Activated CD4-positive, alpha-beta T cell treated with anti-CD3 and anti-CD28 coated beads for 48 hours (primary cell): ENCODE measurements at regions not wholly inside any gene's neighbourhood (a gene's known extent, or its start where the extent isn't known, plus 50 kb on each side); places are given as distances from the start of the nearest gene placed in this dataset.
"Not testable (repeated sequence)": the region's sequence is repeated elsewhere in the genome, so short reads cannot be mapped to it uniquely, and the experiment has no call there.

Experiments used
- DNase-seq: peaks from one replicate; pipeline ENCODE4 v3.0.0-alpha.2; 2020

- DNase-seq: no peak
These were observed 335.7 kb upstream of the SNX7 start for GRCh38 chr1:98325646-98326440.

DNA sequence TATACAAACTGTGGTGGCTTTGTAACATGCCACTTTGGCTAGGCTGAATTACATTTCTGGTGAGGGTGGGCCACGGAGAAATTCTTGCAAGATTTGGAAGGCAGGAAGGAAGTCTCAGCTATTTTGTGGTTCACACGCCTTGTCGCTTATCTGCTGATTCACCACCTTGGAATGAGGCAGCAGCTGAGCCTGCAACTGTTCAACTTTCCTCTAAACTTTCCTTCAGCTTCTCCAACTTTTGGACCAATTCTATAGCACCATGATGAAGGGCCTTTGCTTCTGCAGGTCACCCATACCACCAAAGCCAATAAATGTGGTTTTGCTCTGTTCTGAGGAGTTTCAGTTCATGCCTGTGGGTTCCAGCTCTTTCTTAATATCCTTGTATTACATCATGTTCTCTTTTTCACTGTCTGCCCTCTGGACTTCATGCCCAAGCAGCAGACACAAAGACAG lies 337.6 kb upstream of the SNX7 start:
- DNase-seq: no peak

- DNase-seq: no peak
These were observed 338.1 kb upstream of the SNX7 start for GRCh38 chr1:98323388-98323787.

GRCh38 chr1:98322966-98323365 lies 338.6 kb upstream of the SNX7 start:
- DNase-seq: no peak

- DNase-seq: no peak
These were observed 339.4 kb upstream of the SNX7 start for GRCh38 chr1:98322086-98322485.

- DNase-seq: no peak
These were observed 340.3 kb upstream of the SNX7 start for GRCh38 chr1:98321191-98321590.

- no peak for DNase-seq
These were observed 345.1 kb upstream of the SNX7 start for GRCh38 chr1:98316286-98316905.

GRCh38 chr1:98315309-98315708 lies 346.2 kb upstream of the SNX7 start:
- DNase-seq: no peak

DNA sequence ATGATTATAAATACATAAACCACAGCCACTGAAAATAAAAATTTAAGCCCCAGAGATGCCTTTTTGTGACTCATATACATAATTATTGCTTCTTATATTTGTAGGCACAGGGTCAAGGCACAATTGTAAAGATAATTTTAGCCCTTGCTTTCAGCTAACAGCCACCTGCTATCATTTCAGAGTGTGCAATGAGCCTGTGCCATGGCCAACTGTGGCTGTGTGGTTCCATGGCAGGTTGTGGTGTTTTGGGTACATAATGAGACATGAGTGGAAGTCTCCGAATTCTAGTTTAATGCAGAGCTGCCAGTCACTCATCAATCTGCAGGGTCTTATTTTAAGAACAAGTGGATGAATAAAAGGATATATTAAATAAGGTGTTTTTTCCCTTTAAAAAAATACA lies 346.9 kb upstream of the SNX7 start:
- no peak for DNase-seq

DNA sequence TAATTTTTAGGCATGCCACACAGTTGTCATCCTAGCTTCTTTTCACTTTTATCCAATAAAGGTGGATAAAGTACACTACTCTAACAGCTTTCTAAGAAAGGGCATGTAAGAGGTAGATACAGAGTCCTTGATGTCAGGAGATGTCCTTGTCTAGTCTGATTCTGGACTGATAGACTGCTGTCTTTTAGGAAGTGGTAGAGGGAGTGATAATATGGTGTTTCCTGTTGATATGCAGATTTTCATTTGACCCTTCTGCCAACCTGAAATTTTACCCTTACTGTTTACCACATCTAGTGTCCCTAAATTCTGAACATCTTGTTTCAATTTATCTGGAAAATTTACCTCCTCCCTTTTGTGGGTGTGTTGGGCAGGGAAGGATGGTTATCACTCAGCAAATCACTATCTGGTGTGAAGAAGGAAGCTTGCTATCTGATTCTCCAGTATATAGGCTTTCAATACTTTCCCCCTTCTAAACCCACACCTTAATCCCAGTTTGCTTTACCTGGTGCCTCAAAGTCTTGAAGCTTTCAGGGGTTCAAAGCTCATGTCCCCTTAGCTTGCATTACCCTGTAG lies 354.9 kb upstream of the SNX7 start:
- DNase-seq: no peak

DNA sequence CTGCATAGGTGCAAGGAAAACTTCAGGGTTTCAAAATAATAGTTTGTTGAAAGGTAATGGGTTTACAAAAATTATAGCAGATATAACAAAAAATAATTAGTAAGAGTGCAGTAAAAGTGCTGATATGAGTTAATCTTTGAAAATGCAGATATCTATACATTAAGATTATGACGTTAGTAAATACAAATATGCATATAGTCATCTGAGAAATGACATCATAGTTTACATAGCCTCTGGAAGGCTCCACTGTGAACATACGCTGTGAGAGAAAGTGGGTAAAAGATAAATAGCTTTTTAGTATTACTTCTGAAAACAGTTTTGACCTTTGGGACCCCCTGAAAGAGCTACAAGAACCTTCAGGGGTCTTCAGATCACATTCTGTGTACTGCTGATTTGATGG lies 356.2 kb upstream of the SNX7 start:
- no peak for DNase-seq

DNA sequence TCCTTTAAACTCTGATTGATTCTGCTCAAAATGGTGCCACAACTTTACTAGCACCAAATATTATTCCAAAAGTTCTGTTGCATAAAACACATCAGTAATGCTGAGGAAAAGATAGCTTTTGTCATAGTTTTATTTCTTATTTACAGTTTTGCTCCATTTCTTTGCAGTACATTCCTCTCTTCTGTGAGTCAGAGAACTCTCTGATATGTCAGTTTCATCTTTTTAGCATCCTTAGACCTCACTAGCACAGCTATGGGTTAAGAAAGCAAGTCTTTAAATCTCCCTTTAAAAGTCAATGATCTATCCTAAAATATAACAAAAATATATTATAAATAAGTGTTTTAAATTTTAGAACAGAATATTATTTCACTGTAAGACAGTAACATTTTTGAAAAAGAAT lies 356.6 kb upstream of the SNX7 start:
- DNase-seq: no peak

- no peak for DNase-seq
These were observed 361.7 kb upstream of the SNX7 start for GRCh38 chr1:98299861-98300260.

DNA sequence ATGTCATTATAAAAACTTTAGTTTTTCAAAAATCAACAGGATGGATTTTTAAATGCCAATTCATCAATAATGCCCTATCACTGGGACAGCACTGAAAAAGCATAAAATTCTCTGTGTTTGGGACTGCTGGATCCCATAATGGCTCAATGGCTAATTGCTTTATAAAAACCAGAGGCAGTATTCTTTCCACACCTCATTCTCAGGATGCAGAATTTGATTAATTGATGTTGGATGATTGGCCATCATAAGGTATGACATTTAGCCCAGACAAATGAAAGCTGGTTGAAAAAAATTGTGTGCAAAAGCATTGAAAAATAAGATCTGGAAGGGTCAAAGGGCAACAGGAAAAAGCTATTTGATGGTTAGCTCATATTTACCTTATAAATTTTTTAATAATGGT lies 362.2 kb upstream of the SNX7 start:
- no peak for DNase-seq

GRCh38 chr1:98298319-98298718 lies 363.2 kb upstream of the SNX7 start:
- DNase-seq: no peak

GRCh38 chr1:98296681-98297080 lies 364.8 kb upstream of the SNX7 start:
- DNase-seq: no peak

GRCh38 chr1:98294127-98294526 lies 367.4 kb upstream of the SNX7 start:
- DNase-seq: no peak

DNA sequence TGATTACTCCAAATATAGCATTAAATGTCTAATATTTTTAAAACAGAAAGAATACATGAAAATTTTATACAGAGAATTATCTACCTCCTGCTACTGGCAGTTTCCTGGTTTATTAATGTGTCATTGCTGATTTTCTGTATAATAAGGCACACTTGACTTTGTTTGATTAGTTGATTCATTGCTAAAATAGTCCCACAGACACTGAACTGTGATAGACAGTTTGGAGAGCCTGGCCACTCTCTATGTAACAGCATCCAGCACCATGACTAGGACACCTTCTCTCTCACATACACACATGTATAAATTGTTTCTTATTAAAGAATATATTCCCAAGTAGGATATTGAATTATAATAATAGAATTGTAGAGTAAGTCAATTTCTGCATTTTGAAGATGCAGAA lies 368.5 kb upstream of the SNX7 start:
- no peak for DNase-seq

DNA sequence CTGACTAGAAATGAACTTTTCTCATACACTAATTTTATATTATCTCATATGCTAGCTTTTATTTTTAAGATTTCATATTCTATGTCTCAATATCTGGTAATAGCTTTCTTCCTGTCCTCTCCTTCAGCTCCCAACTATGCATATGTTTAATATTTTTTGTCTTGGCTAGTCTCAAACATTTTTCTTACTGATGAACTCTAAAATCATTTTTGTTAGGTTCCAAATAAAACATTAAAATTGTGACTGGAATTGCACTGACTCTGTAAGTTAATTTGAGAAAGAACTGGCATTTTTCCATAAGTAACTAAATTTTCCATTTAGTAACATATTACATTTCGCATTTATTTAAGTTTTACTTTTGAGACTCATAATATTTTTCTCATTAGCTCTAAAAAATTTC lies 368.5 kb upstream of the DPYD start:
- DNase-seq: no peak

DNA sequence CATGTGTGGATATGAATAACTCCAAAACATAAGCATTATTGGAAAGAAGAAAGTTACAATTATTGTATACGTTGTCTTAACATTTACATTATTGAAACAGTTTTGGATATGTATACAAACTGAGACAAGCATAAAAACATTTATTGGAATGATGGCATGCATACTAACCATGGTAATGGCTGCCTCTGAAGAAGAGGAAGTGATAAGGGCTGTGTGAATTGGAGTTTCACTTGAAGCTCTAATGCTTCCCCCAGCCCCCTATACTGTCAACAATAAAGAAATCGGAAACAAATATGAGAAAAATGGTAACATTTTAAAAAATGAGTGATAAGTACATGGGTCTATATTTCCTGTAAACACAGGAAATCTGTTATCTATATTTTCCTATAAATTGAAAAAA lies 367.7 kb upstream of the DPYD start:
- DNase-seq: no peak

DNA sequence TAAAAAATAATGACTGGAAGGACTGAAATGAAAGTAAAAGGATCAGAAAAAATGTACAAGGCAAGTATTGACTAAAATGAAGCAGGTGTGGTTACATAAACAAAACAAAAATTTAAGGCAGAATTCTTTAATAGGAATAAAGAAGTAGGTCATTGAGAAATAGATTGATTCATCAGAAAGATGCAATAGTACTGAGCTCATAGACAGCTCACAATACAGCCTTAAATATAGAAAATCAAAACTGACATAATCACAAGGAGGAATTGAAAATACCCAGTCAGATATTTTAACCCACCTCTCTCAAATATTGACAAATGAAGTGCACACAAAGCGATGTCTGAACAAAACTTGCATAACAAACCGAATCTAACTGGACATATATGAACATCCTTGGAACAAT lies 366.8 kb upstream of the DPYD start:
- DNase-seq: no peak

DNA sequence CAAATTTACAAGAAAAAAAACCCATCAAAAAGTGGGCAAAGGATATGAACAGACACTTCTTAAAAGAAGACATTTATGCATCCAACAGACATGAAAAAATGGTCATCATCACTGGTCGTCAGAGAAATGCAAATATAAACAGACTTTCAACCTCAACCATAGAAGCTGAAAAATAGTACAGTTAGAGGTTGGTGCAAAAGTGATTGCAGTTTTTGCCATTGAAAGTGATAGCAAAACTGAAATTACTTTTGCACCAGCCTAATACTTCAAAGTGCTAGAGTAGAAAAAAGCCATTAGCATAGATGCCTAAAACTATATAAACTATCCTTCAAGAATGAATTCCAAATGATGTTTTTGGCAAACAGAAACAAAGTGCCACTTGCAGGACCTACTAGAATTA lies 365.8 kb upstream of the DPYD start:
- no peak for DNase-seq

DNA sequence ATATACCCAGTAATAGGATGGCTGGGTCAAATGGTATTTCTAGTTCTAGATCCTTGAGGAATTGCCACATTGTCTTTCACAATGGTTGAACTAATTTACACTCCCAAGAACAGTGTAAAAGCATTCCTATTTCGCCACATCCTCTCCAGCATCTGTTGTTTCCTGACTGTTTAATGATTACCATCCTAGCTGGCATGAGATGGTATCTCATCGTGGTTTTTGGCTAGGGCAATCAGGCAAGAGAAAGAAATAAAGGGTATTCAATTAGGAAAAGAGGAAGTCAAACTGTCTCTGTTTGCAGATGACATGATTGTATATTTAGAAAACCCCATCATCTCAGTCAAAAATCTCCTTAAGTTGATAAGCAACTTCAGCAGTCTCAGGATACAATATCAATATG lies 364.5 kb upstream of the DPYD start:
- DNase-seq: not testable (repeated sequence)

- DNase-seq: no peak
These were observed 359.2 kb upstream of the DPYD start for GRCh38 chr1:98280049-98280448.

GRCh38 chr1:98278055-98278454 lies 357.2 kb upstream of the DPYD start:
- DNase-seq: no peak
